Suprapubic skin (tissue), 4 donors: ENCODE measurements at regions not wholly inside any gene's neighbourhood (a gene's known extent, or its start where the extent isn't known, plus 50 kb on each side); places are given as distances from the start of the nearest gene placed in this dataset.

Source experiments
- DNase-seq, 2 donors: peaks; one replicate each; pipeline ENCODE4 v3.0.0-alpha.2; 2019; ENCODE audit warnings: low spot score in 2 of 2
- H3K27ac ChIP-seq: fragments of 200-600 bp; sonication (generic); one replicate; pipeline ENCODE4 v1.5.1; 2019
- H3K27me3 ChIP-seq: fragments of 200-600 bp; sonication (generic); one replicate; pipeline ENCODE4 v1.5.1; 2019
- H3K36me3 ChIP-seq: fragments of 200-600 bp; sonication (generic); one replicate; pipeline ENCODE4 v1.5.1; 2019
- H3K4me1 ChIP-seq: fragments of 200-600 bp; sonication (generic); one replicate; pipeline ENCODE4 v1.5.1; 2019
- H3K4me3 ChIP-seq: fragments of 200-600 bp; sonication (generic); one replicate; pipeline ENCODE4 v1.5.1; 2019; ENCODE audit warnings: mild to moderate bottlenecking
- H3K9me3 ChIP-seq: fragments of 200-600 bp; sonication (generic); one replicate; pipeline ENCODE4 v1.5.1; 2019
- CTCF ChIP-seq, 2 donors: fragments of 200-600 bp in 1 of 2; fragments of 450-650 bp in 1 of 2; sonication (generic) in 1 of 2; IDR thresholded peaks; one replicate each; pipeline ENCODE4 v1.5.1; 2016 to 2019; ENCODE audit warnings: antibody characterized with exemption in 2 of 2, mild to moderate bottlenecking in 1 of 2, moderate library complexity in 1 of 2
- EP300 ChIP-seq: sonication (generic); formaldehyde crosslinking; IDR thresholded peaks from one replicate; pipeline ENCODE4 v1.6.1; 2017; ENCODE audit warnings: antibody characterized with exemption
- POLR2A ChIP-seq, 2 donors: fragments of 450-650 bp; IDR thresholded peaks; one replicate each; pipeline ENCODE4 v1.6.1; 2017; ENCODE audit warnings: antibody characterized with exemption in 2 of 2, mild to moderate bottlenecking in 2 of 2, moderate library complexity in 2 of 2
- POLR2AphosphoS5 ChIP-seq, 3 donors: sonication (generic); formaldehyde crosslinking; IDR thresholded peaks; one replicate each; pipeline ENCODE4 v1.6.1; 2017; ENCODE audit warnings: antibody characterized with exemption in 3 of 3
- WGBS: methylation state at CpG from one replicate; pipeline ENCODE4 v1.1.5; 2018; 5-methylcytosine and 5-hydroxymethylcytosine counted together

- Histone ChIP-seq H3K36me3 (no peaks in the 10 kb centered on the region), H3K27ac (no peak overlapping the region), H3K4me3 (no peak overlapping the region), H3K4me1 (no peaks in the 10 kb centered on the region), H3K27me3 (no peaks in the 10 kb centered on the region), H3K9me3 (no peaks in the 10 kb centered on the region)
- no peak for TF ChIP-seq POLR2AphosphoS5 (IDR thresholded peaks at IDR 0.05)
- TF ChIP-seq POLR2A (IDR thresholded peaks at IDR 0.05), result no peak
- no peak for TF ChIP-seq EP300
- TF ChIP-seq CTCF (IDR thresholded peaks at IDR 0.05), result no peak
- DNase-seq, result no peak
- 93% methylated on average over 2 of the region's 2 CpGs for WGBS
Measured at GRCh38 chr2:7816944-7817343, 864.9 kb upstream of the ID2 start.

- H3K4me3 ChIP-seq, result no peak overlapping the region
- TF ChIP-seq CTCF (IDR thresholded peaks at IDR 0.05) (no peak), POLR2A (IDR thresholded peaks at IDR 0.05) (no peak), EP300 (no peak), POLR2AphosphoS5 (IDR thresholded peaks at IDR 0.05) (no peak)
- DNase-seq, result no peak
- 64% methylated on average over 5 of the region's 5 CpGs for WGBS
- H3K4me1 ChIP-seq, result no peaks in the 10 kb centered on the region
- no peak overlapping the region for H3K27ac ChIP-seq
- H3K36me3 ChIP-seq, result no peaks in the 10 kb centered on the region
- H3K9me3 ChIP-seq, result no peaks in the 10 kb centered on the region
- peaks cover 4% of the 10 kb centered on the region for H3K27me3 ChIP-seq
Measured at GRCh38 chr2:7819316-7819715, 862.5 kb upstream of the ID2 start.

- no peaks in the 10 kb centered on the region for H3K4me1 ChIP-seq
- H3K27ac ChIP-seq, result no peak overlapping the region
- H3K9me3 ChIP-seq, result no peaks in the 10 kb centered on the region
- TF ChIP-seq EP300, result no peak
- TF ChIP-seq POLR2A (IDR thresholded peaks at IDR 0.05), result no peak
- TF ChIP-seq CTCF (IDR thresholded peaks at IDR 0.05), result no peak
- TF ChIP-seq POLR2AphosphoS5 (IDR thresholded peaks at IDR 0.05), result no peak
- WGBS, result 58% methylated on average over 4 of the region's 4 CpGs
- no peak overlapping the region for H3K4me3 ChIP-seq
- H3K36me3 ChIP-seq, result no peaks in the 10 kb centered on the region
- H3K27me3 ChIP-seq, result peaks cover 4% of the 10 kb centered on the region
- no peak for DNase-seq
Measured at GRCh38 chr2:7819850-7820249, 862.0 kb upstream of the ID2 start.

GRCh38 chr2:7824211-7824610 is 857.6 kb upstream of the ID2 start:
- Histone ChIP-seq H3K36me3 (no peaks in the 10 kb centered on the region), H3K4me1 (no peaks in the 10 kb centered on the region), H3K4me3 (no peak overlapping the region), H3K9me3 (no peaks in the 10 kb centered on the region), H3K27me3 (peaks cover 4% of the 10 kb centered on the region), H3K27ac (no peak overlapping the region)
- no peak for DNase-seq
- TF ChIP-seq POLR2A (IDR thresholded peaks at IDR 0.05) (no peak), EP300 (no peak), POLR2AphosphoS5 (IDR thresholded peaks at IDR 0.05) (no peak), CTCF (IDR thresholded peaks at IDR 0.05) (no peak)
- 93% methylated on average over 2 of the region's 2 CpGs for WGBS

GRCh38 chr2:7825591-7826312 is 856.1 kb upstream of the ID2 start:
- no peak overlapping the region for H3K4me3 ChIP-seq
- no peak for DNase-seq
- no peaks in the 10 kb centered on the region for H3K36me3 ChIP-seq
- no peaks in the 10 kb centered on the region for H3K4me1 ChIP-seq
- WGBS, result 52% methylated on average over 9 of the region's 9 CpGs
- H3K27ac ChIP-seq, result no peak overlapping the region
- H3K9me3 ChIP-seq, result no peaks in the 10 kb centered on the region
- peaks cover 4% of the 10 kb centered on the region for H3K27me3 ChIP-seq
- TF ChIP-seq POLR2A (IDR thresholded peaks at IDR 0.05) (no peak), POLR2AphosphoS5 (IDR thresholded peaks at IDR 0.05) (no peak), CTCF (IDR thresholded peaks at IDR 0.05) (no peak), EP300 (no peak)
